Ramos (cell line): ENCODE measurements at regions not wholly inside any gene's neighbourhood (a gene's known extent, or its start where the extent isn't known, plus 50 kb on each side); places are given as distances from the start of the nearest gene placed in this dataset.

Source experiments
- in situ Hi-C: fragments of 300-500 bp; cut with MboI; formaldehyde crosslinking; loops from one replicate; pipeline ENCODE4 v1.14.3; 2022; ENCODE audit warnings: low sequenced_read_pairs; ENCODE audit not compliant: unreplicated experiment

GRCh38 chr1:63033211-63033610 is 249.3 kb downstream of the ATG4C start:
- in situ Hi-C loops = no loop called here

- in situ Hi-C loops = no loop called here
Measured at GRCh38 chr1:63034256-63034655, 250.3 kb downstream of the ATG4C start.

- in situ Hi-C loops = no loop called here
Measured at GRCh38 chr1:63038586-63038985, 254.7 kb downstream of the ATG4C start.

- in situ Hi-C loops = no loop called here
Measured at GRCh38 chr1:63041660-63042059, 257.7 kb downstream of the ATG4C start.

GRCh38 chr1:63042278-63042677 is 258.3 kb downstream of the ATG4C start:
- in situ Hi-C loops = no loop called here

- in situ Hi-C loops = loop anchor here (5.0 kb wide), 1 partner anchor 194 kb away; no protein-coding TSS in a partner anchor
Measured at GRCh38 chr1:63046539-63046938, 262.6 kb downstream of the ATG4C start.

- in situ Hi-C loops = loop anchor here (5.0 kb wide), 1 partner anchor 197 kb away; no protein-coding TSS in a partner anchor
Measured at GRCh38 chr1:63049135-63049534, 265.2 kb downstream of the ATG4C start.

- in situ Hi-C loops = loop anchor here (25.0 kb wide), 1 partner anchor 386 kb away; no protein-coding TSS in a partner anchor
Measured at GRCh38 chr1:63051356-63051755, 267.4 kb downstream of the ATG4C start.

- in situ Hi-C loops = loop anchor here (25.0 kb wide), 1 partner anchor 385 kb away; no protein-coding TSS in a partner anchor
Measured at GRCh38 chr1:63051886-63052285, 268.0 kb downstream of the ATG4C start.

- in situ Hi-C loops = loop anchor here (25.0 kb wide), 1 partner anchor 383 kb away; no protein-coding TSS in a partner anchor
Measured at GRCh38 chr1:63054184-63054583, 268.2 kb upstream of the FOXD3 start.

- in situ Hi-C loops = loop anchor here (25.0 kb wide), 1 partner anchor 374 kb away; no protein-coding TSS in a partner anchor
Measured at GRCh38 chr1:63063367-63063766, 259.0 kb upstream of the FOXD3 start.

GRCh38 chr1:63064135-63064534 is 258.2 kb upstream of the FOXD3 start:
- in situ Hi-C loops = loop anchor here (25.0 kb wide), 1 partner anchor 373 kb away; no protein-coding TSS in a partner anchor

GRCh38 chr1:63068626-63069025 is 253.7 kb upstream of the FOXD3 start:
- in situ Hi-C loops = loop anchor here (25.0 kb wide), 1 partner anchor 369 kb away; no protein-coding TSS in a partner anchor

GRCh38 chr1:63069214-63069613 is 253.2 kb upstream of the FOXD3 start:
- in situ Hi-C loops = loop anchor here (25.0 kb wide), 1 partner anchor 368 kb away; no protein-coding TSS in a partner anchor

GRCh38 chr1:63073309-63074306 is 248.8 kb upstream of the FOXD3 start:
- in situ Hi-C loops = loop anchor here (25.0 kb wide), 1 partner anchor 364 kb away; no protein-coding TSS in a partner anchor

- in situ Hi-C loops = loop anchor here (25.0 kb wide), 1 partner anchor 363 kb away; no protein-coding TSS in a partner anchor
Measured at GRCh38 chr1:63074321-63074720, 248.0 kb upstream of the FOXD3 start.

- in situ Hi-C loops = no loop called here
Measured at GRCh38 chr1:63082766-63083165, 239.6 kb upstream of the FOXD3 start.

- in situ Hi-C loops = no loop called here
Measured at GRCh38 chr1:63087966-63088365, 234.4 kb upstream of the FOXD3 start.

GRCh38 chr1:63099188-63099587 is 223.2 kb upstream of the FOXD3 start:
- in situ Hi-C loops = no loop called here

GRCh38 chr1:63101336-63101735 is 221.0 kb upstream of the FOXD3 start:
- in situ Hi-C loops = no loop called here

- in situ Hi-C loops = no loop called here
Measured at GRCh38 chr1:63103682-63104081, 218.7 kb upstream of the FOXD3 start.
